ENCODE measurements at regions not wholly inside any gene's neighbourhood (a gene's known extent, or its start where the extent isn't known, plus 50 kb on each side); places are given as distances from the start of the nearest gene placed in this dataset.

DNA sequence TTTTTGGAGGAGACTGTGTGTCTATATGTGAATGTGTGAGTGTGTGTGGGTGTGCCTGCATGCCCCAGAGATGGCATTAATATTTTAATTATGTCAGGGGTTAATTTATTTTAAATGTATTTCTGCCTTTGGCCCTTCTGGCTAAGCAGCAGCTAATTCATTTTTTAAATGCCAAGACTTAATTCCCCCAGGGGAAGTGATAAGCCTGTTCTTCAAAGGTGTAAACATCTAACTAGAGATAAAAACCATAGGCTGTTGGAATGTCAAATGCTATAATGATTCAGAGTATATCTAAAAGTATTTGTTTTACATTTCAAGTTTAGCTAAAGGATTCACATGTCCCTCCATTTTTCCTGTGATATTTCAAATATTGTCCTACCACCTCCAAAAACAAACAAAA lies 184.7 kb downstream of the SPP2 start:
- ChIA-PET CTCF (no interaction called here), POLR2A (ENCODE audit: low non-redundant PET) (no interaction called here)
- Histone ChIP-seq H3K27ac (ENCODE audit: low read depth, low read length, poor library complexity, severe bottlenecking) (no peak overlapping the region), H3K4me1 (ENCODE audit: insufficient read depth, low read length, poor library complexity, severe bottlenecking) (no peaks in the 10 kb centered on the region), H3K4me3 (ENCODE audit: low read depth, low read length, poor library complexity, severe bottlenecking) (no peak overlapping the region), H3K9me3 (ENCODE audit: low read depth, low read length, poor library complexity, severe bottlenecking) (no peaks in the 10 kb centered on the region), H3K27me3 (replicated peaks; ENCODE audit: insufficient read depth, low read depth, low read length, poor library complexity) (no peaks in the 10 kb centered on the region), H3K36me3 (ENCODE audit: insufficient read depth, low read length, poor library complexity, severe bottlenecking) (no peaks in the 10 kb centered on the region)
- intact Hi-C loops (cut with micrococcal nuclease; ENCODE audit: unreplicated experiment): no loop called here
- no peak for DNase-seq (ENCODE audit: low spot score)
- no TSS peak for BruUV-seq (replicated peaks)
- TF ChIP-seq, protein P1, sequence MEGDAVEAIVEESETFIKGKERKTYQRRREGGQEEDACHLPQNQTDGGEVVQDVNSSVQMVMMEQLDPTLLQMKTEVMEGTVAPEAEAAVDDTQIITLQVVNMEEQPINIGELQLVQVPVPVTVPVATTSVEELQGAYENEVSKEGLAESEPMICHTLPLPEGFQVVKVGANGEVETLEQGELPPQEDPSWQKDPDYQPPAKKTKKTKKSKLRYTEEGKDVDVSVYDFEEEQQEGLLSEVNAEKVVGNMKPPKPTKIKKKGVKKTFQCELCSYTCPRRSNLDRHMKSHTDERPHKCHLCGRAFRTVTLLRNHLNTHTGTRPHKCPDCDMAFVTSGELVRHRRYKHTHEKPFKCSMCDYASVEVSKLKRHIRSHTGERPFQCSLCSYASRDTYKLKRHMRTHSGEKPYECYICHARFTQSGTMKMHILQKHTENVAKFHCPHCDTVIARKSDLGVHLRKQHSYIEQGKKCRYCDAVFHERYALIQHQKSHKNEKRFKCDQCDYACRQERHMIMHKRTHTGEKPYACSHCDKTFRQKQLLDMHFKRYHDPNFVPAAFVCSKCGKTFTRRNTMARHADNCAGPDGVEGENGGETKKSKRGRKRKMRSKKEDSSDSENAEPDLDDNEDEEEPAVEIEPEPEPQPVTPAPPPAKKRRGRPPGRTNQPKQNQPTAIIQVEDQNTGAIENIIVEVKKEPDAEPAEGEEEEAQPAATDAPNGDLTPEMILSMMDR (conservative IDR thresholded peaks at IDR 0.05; ENCODE audit: low read depth, low read length): no peak

DNA sequence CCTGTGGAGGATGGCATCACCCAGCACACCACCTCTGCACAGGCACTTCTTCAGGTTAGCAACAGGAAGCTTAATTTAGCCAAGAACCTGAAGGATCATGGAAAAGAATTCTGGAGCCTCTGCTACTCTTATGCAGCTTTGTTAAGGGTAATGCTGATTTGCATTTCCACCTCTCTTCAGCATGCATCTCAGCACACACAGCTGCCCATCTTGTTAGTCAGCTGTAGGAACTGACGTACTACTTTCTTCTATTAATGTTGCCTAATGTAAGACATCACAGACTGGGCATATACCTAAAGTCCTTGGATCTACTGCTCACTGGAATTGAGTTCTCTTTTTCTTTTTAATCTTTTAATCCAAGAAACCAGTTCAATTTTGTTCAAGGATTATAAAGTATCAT lies 181.0 kb downstream of the SPP2 start:
- no peaks in the 10 kb centered on the region for H3K9me3 ChIP-seq (ENCODE audit: low read depth, low read length, poor library complexity, severe bottlenecking)
- BruUV-seq (replicated peaks): no TSS peak
- ChIA-PET POLR2A (ENCODE audit: low non-redundant PET) (no interaction called here), CTCF (no interaction called here)
- no peaks in the 10 kb centered on the region for H3K36me3 ChIP-seq (ENCODE audit: insufficient read depth, low read length, poor library complexity, severe bottlenecking)
- H3K27me3 ChIP-seq (replicated peaks; ENCODE audit: insufficient read depth, low read depth, low read length, poor library complexity): no peaks in the 10 kb centered on the region
- no peak for TF ChIP-seq EZH2 (IDR thresholded peaks at IDR 0.05; ENCODE audit: borderline replicate concordance, low read depth, low read length, poor library complexity, severe bottlenecking)
- TF ChIP-seq, protein P1 (conservative IDR thresholded peaks at IDR 0.05; ENCODE audit: low read depth, low read length): no peak
- no peak overlapping the region for H3K27ac ChIP-seq (ENCODE audit: low read depth, low read length, poor library complexity, severe bottlenecking)
- intact Hi-C loops (cut with micrococcal nuclease; ENCODE audit: unreplicated experiment): no loop called here
- DNase-seq (ENCODE audit: low spot score): no peak
- H3K4me3 ChIP-seq (ENCODE audit: low read depth, low read length, poor library complexity, severe bottlenecking): no peak overlapping the region
- H3K4me1 ChIP-seq (ENCODE audit: insufficient read depth, low read length, poor library complexity, severe bottlenecking): no peaks in the 10 kb centered on the region

DNA sequence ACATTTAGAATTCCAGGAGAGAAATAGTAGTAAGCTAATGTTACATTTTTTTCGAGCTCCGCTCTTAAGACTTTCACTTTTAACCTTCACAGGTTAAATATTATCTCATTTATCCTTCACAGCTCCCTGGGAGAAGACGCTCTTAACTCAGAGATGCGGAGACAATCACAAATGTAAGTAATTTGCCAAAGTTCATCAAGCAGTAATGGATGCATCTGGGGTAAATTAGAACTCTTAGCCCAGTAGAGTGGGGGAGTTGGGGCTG lies 168.5 kb downstream of the SPP2 start:
- CTCF ChIA-PET: no interaction called here
- no TSS peak for BruUV-seq (replicated peaks)
- intact Hi-C loops (cut with micrococcal nuclease; ENCODE audit: unreplicated experiment): no loop called here

More for the DNA sequence above, 168.5 kb downstream of the SPP2 start:
- Histone ChIP-seq H3K4me3 (ENCODE audit: low read depth, low read length, poor library complexity, severe bottlenecking) (no peak overlapping the region), H3K9me3 (ENCODE audit: low read depth, low read length, poor library complexity, severe bottlenecking) (no peaks in the 10 kb centered on the region), H3K4me1 (ENCODE audit: insufficient read depth, low read length, poor library complexity, severe bottlenecking) (no peaks in the 10 kb centered on the region), H3K27ac (ENCODE audit: low read depth, low read length, poor library complexity, severe bottlenecking) (no peak overlapping the region), H3K27me3 (replicated peaks; ENCODE audit: insufficient read depth, low read depth, low read length, poor library complexity) (peaks cover 14% of the 10 kb centered on the region), H3K36me3 (ENCODE audit: insufficient read depth, low read length, poor library complexity, severe bottlenecking) (no peaks in the 10 kb centered on the region)
- no peak for TF ChIP-seq EZH2 (IDR thresholded peaks at IDR 0.05; ENCODE audit: borderline replicate concordance, low read depth, low read length, poor library complexity, severe bottlenecking)
- TF ChIP-seq, protein P1 (conservative IDR thresholded peaks at IDR 0.05; ENCODE audit: low read depth, low read length): no peak
- DNase-seq (ENCODE audit: low spot score): no peak
- POLR2A ChIA-PET (ENCODE audit: low non-redundant PET): interaction anchor here (0.6 kb wide), 1 partner anchor 54 kb away, joined by 3 read pairs; no protein-coding TSS in a partner anchor
